ENCODE measurements at regions not wholly inside any gene's neighbourhood (a gene's known extent, or its start where the extent isn't known, plus 50 kb on each side); places are given as distances from the start of the nearest gene placed in this dataset.

- TF ChIP-seq CTCF (IDR thresholded peaks at IDR 0.05; ENCODE audit: borderline replicate concordance, control extremely low read depth, extremely low read depth, insufficient read depth, missing control alignments) = no peak
- no peak for DNase-seq (ENCODE audit: low spot score)
- in situ Hi-C loops (cut with MboI; ENCODE audit: low sequenced_read_pairs, unreplicated experiment) = no loop called here
Observed at GRCh38 chr7:17152721-17153120, 145.7 kb upstream of the AHR start.

- TF ChIP-seq CTCF (IDR thresholded peaks at IDR 0.05; ENCODE audit: borderline replicate concordance, control extremely low read depth, extremely low read depth, insufficient read depth, missing control alignments) = no peak
- no peak for DNase-seq (ENCODE audit: low spot score)
- in situ Hi-C loops (cut with MboI; ENCODE audit: low sequenced_read_pairs, unreplicated experiment) = no loop called here
Observed at GRCh38 chr7:17153536-17153935, 144.9 kb upstream of the AHR start.

- TF ChIP-seq CTCF (IDR thresholded peaks at IDR 0.05; ENCODE audit: borderline replicate concordance, control extremely low read depth, extremely low read depth, insufficient read depth, missing control alignments) = no peak
- DNase-seq (ENCODE audit: low spot score) = no peak
- in situ Hi-C loops (cut with MboI; ENCODE audit: low sequenced_read_pairs, unreplicated experiment) = no loop called here
Observed at GRCh38 chr7:17155529-17155928, 142.9 kb upstream of the AHR start.

GRCh38 chr7:17158261-17158660 lies 140.2 kb upstream of the AHR start:
- TF ChIP-seq CTCF (IDR thresholded peaks at IDR 0.05; ENCODE audit: borderline replicate concordance, control extremely low read depth, extremely low read depth, insufficient read depth, missing control alignments) = no peak
- in situ Hi-C loops (cut with MboI; ENCODE audit: low sequenced_read_pairs, unreplicated experiment) = no loop called here
- no peak for DNase-seq (ENCODE audit: low spot score)

GRCh38 chr7:17159500-17160037 lies 138.9 kb upstream of the AHR start:
- in situ Hi-C loops (cut with MboI; ENCODE audit: low sequenced_read_pairs, unreplicated experiment) = no loop called here

GRCh38 chr7:17166824-17167379 lies 131.6 kb upstream of the AHR start:
- DNase-seq (ENCODE audit: low spot score) = no peak
- no peak for TF ChIP-seq CTCF (IDR thresholded peaks at IDR 0.05; ENCODE audit: borderline replicate concordance, control extremely low read depth, extremely low read depth, insufficient read depth, missing control alignments)
- in situ Hi-C loops (cut with MboI; ENCODE audit: low sequenced_read_pairs, unreplicated experiment) = no loop called here

More at GRCh38 chr7:17159500-17160037, 138.9 kb upstream of the AHR start:
- DNase-seq (ENCODE audit: low spot score) = peak; percentile 56
- no peak for TF ChIP-seq CTCF (IDR thresholded peaks at IDR 0.05; ENCODE audit: borderline replicate concordance, control extremely low read depth, extremely low read depth, insufficient read depth, missing control alignments)
